BLaER1 treated with 17β-estradiol and CSF1 and Interleukin-3, amounts not matched to agents 10 nM and 100 nM (cell line): ENCODE measurements at regions not wholly inside any gene's neighbourhood (a gene's known extent, or its start where the extent isn't known, plus 50 kb on each side); places are given as distances from the start of the nearest gene placed in this dataset.
A peak's percentile ranks its signal among the peaks of the same experiment; 100 is the strongest.

Experiments used
- H3K27ac ChIP-seq, 11 experiments: shearing (Covaris generic); formaldehyde crosslinking; 2 replicates each; pipeline ENCODE4 v1.8.1; 2022
- H3K27me3 ChIP-seq, 11 experiments: shearing (Covaris generic); formaldehyde crosslinking; 2 replicates each; pipeline ENCODE4 v1.8.1; 2022
- H3K36me3 ChIP-seq, 11 experiments: shearing (Covaris generic); formaldehyde crosslinking; 2 replicates each; pipeline ENCODE4 v1.8.1; 2022
- H3K4me1 ChIP-seq, 10 experiments: shearing (Covaris generic); formaldehyde crosslinking; 2 replicates each; pipeline ENCODE4 v1.8.1; 2022
- H3K4me2 ChIP-seq, 11 experiments: shearing (Covaris generic); formaldehyde crosslinking; 2 replicates each; pipeline ENCODE4 v1.8.1; 2022
- H3K4me3 ChIP-seq, 10 experiments: shearing (Covaris generic); formaldehyde crosslinking; 2 replicates each; pipeline ENCODE4 v1.8.1; 2022
- H3K9ac ChIP-seq, 11 experiments: shearing (Covaris generic); formaldehyde crosslinking; 2 replicates each; pipeline ENCODE4 v1.8.1; 2022
- H3K9me3 ChIP-seq, 11 experiments: shearing (Covaris generic); formaldehyde crosslinking; replicated peaks in 1 of 11; 2 replicates each; pipeline ENCODE4 v1.8.1; 2022
- H4K20me1 ChIP-seq, 11 experiments: shearing (Covaris generic); formaldehyde crosslinking; 2 replicates each; pipeline ENCODE4 v1.8.1; 2022
- Cebpa-rat ChIP-seq, 11 experiments: shearing (Covaris generic); IDR thresholded peaks; 2 replicates each; pipeline ENCODE4 v1.8.1; 2022

GRCh38 chr2:120523766-120524165, 177.8 kb downstream of the INHBB start:
- no peak for TF ChIP-seq Cebpa-rat (IDR thresholded peaks at IDR 0.05)
- Histone ChIP-seq H3K9ac (no peak overlapping the region), H4K20me1 (no peaks in the 10 kb centered on the region), H3K27ac (no peak overlapping the region), H3K4me1 (peaks cover 4 to 24% (median 15%) of the 10 kb centered on the region in 10 experiments; a peak in 17 of 20 replicates), H3K27me3 (no peaks in the 10 kb centered on the region), H3K4me3 (no peak overlapping the region), H3K9me3 (no peaks in the 10 kb centered on the region), H3K4me2 (no peak overlapping the region), H3K36me3 (no peaks in the 10 kb centered on the region)

- Histone ChIP-seq H3K4me2 (no peak overlapping the region), H3K4me3 (no peak overlapping the region), H3K27me3 (no peaks in the 10 kb centered on the region), H3K9ac (no peak overlapping the region), H4K20me1 (no peaks in the 10 kb centered on the region), H3K9me3 (0 out of 22 replicates have a peak, but pooled peaks cover 0 to 2% (median 0%) of the 10 kb centered on the region in 11 experiments), H3K27ac (no peak overlapping the region), H3K4me1 (peaks cover 4 to 24% (median 15%) of the 10 kb centered on the region in 10 experiments; a peak in 17 of 20 replicates), H3K36me3 (no peaks in the 10 kb centered on the region)
- no peak for TF ChIP-seq Cebpa-rat (IDR thresholded peaks at IDR 0.05)
Measured at GRCh38 chr2:120524174-120524573, 178.2 kb downstream of the INHBB start.

GRCh38 chr2:120525056-120526046, 179.4 kb downstream of the INHBB start:
- TF ChIP-seq Cebpa-rat (IDR thresholded peaks at IDR 0.05) = no peak
- H3K27ac ChIP-seq = no peak overlapping the region
- no peaks in the 10 kb centered on the region for H4K20me1 ChIP-seq
- peaks cover 4 to 24% (median 15%) of the 10 kb centered on the region in 10 experiments; a peak in 17 of 20 replicates for H3K4me1 ChIP-seq
- peaks cover 5 to 14% (median 7%) of the 10 kb centered on the region in 11 experiments; a peak in 20 of 22 replicates for H3K9me3 ChIP-seq
- H3K27me3 ChIP-seq = no peaks in the 10 kb centered on the region
- no peak overlapping the region for H3K9ac ChIP-seq
- H3K4me3 ChIP-seq = no peak overlapping the region
- H3K36me3 ChIP-seq = no peaks in the 10 kb centered on the region
- H3K4me2 ChIP-seq = peak overlapping the region in 9 of 11 experiments; percentile 6 to 57 (median 19); a peak in 14 of 22 replicates

GRCh38 chr2:120526047-120526562, 180.2 kb downstream of the INHBB start:
- no peak for TF ChIP-seq Cebpa-rat (IDR thresholded peaks at IDR 0.05)
- Histone ChIP-seq H3K9ac (no peak overlapping the region), H3K27me3 (no peaks in the 10 kb centered on the region), H4K20me1 (no peaks in the 10 kb centered on the region), H3K4me2 (peak overlapping the region in 5 of 11 experiments; percentile 6 to 41 (median 19); a peak in 6 of 22 replicates), H3K4me1 (peaks cover 4 to 24% (median 15%) of the 10 kb centered on the region in 10 experiments; a peak in 17 of 20 replicates), H3K36me3 (no peaks in the 10 kb centered on the region), H3K4me3 (no peak overlapping the region), H3K9me3 (peaks cover 12 to 21% (median 14%) of the 10 kb centered on the region in 11 experiments; a peak in 21 of 22 replicates), H3K27ac (no peak overlapping the region)

- Histone ChIP-seq H3K4me1 (peaks cover 4 to 24% (median 15%) of the 10 kb centered on the region in 10 experiments; a peak in 17 of 20 replicates), H3K27me3 (no peaks in the 10 kb centered on the region), H3K36me3 (no peaks in the 10 kb centered on the region), H3K9me3 (peaks cover 16 to 33% (median 23%) of the 10 kb centered on the region in 11 experiments; a peak in 21 of 22 replicates), H3K4me3 (no peak overlapping the region), H3K9ac (no peak overlapping the region), H3K27ac (no peak overlapping the region), H3K4me2 (peak overlapping the region in 4 of 11 experiments; percentile 15 to 29 (median 22); a peak in 2 of 22 replicates), H4K20me1 (no peaks in the 10 kb centered on the region)
- no peak for TF ChIP-seq Cebpa-rat (IDR thresholded peaks at IDR 0.05)
Measured at GRCh38 chr2:120526997-120527945, 181.3 kb downstream of the INHBB start.

- peak overlapping the region in 4 of 11 experiments; percentile 10 to 29 (median 18); a peak in 2 of 22 replicates for H3K4me2 ChIP-seq
- H3K27ac ChIP-seq = no peak overlapping the region
- no peaks in the 10 kb centered on the region for H4K20me1 ChIP-seq
- H3K4me1 ChIP-seq = peaks cover 4 to 24% (median 15%) of the 10 kb centered on the region in 10 experiments; a peak in 17 of 20 replicates
- H3K27me3 ChIP-seq = no peaks in the 10 kb centered on the region
- TF ChIP-seq Cebpa-rat (IDR thresholded peaks at IDR 0.05) = no peak
- H3K4me3 ChIP-seq = no peak overlapping the region
- no peak overlapping the region for H3K9ac ChIP-seq
- H3K9me3 ChIP-seq = peaks cover 16 to 38% (median 23%) of the 10 kb centered on the region in 11 experiments; a peak in 21 of 22 replicates
- H3K36me3 ChIP-seq = no peaks in the 10 kb centered on the region
Measured at GRCh38 chr2:120528051-120528692, 182.2 kb downstream of the INHBB start.

GRCh38 chr2:120528693-120529076, 182.7 kb downstream of the INHBB start:
- Histone ChIP-seq H3K9me3 (peaks cover 16 to 38% (median 23%) of the 10 kb centered on the region in 11 experiments; a peak in 21 of 22 replicates), H3K4me3 (no peak overlapping the region), H3K27me3 (no peaks in the 10 kb centered on the region), H4K20me1 (no peaks in the 10 kb centered on the region), H3K36me3 (no peaks in the 10 kb centered on the region), H3K4me1 (peaks cover 4 to 24% (median 15%) of the 10 kb centered on the region in 10 experiments; a peak in 17 of 20 replicates), H3K27ac (no peak overlapping the region), H3K9ac (no peak overlapping the region), H3K4me2 (peak overlapping the region in 2 of 11 experiments; percentile 10 to 12; a peak in 1 of 22 replicates)
- no peak for TF ChIP-seq Cebpa-rat (IDR thresholded peaks at IDR 0.05)

- H3K4me3 ChIP-seq = no peak overlapping the region
- H3K36me3 ChIP-seq = no peaks in the 10 kb centered on the region
- H3K4me1 ChIP-seq = peaks cover 0 to 17% (median 8%) of the 10 kb centered on the region in 10 experiments; a peak in 10 of 20 replicates
- H4K20me1 ChIP-seq = no peaks in the 10 kb centered on the region
- H3K4me2 ChIP-seq = no peak overlapping the region
- no peak overlapping the region for H3K27ac ChIP-seq
- TF ChIP-seq Cebpa-rat (IDR thresholded peaks at IDR 0.05) = no peak
- H3K27me3 ChIP-seq = no peaks in the 10 kb centered on the region
- no peak overlapping the region for H3K9ac ChIP-seq
- peaks cover 16 to 38% (median 23%) of the 10 kb centered on the region in 11 experiments; a peak in 21 of 22 replicates for H3K9me3 ChIP-seq
Measured at GRCh38 chr2:120530781-120531180, 184.8 kb downstream of the INHBB start.
